ENCODE measurements at regions not wholly inside any gene's neighbourhood (a gene's known extent, or its start where the extent isn't known, plus 50 kb on each side); places are given as distances from the start of the nearest gene placed in this dataset.

DNA sequence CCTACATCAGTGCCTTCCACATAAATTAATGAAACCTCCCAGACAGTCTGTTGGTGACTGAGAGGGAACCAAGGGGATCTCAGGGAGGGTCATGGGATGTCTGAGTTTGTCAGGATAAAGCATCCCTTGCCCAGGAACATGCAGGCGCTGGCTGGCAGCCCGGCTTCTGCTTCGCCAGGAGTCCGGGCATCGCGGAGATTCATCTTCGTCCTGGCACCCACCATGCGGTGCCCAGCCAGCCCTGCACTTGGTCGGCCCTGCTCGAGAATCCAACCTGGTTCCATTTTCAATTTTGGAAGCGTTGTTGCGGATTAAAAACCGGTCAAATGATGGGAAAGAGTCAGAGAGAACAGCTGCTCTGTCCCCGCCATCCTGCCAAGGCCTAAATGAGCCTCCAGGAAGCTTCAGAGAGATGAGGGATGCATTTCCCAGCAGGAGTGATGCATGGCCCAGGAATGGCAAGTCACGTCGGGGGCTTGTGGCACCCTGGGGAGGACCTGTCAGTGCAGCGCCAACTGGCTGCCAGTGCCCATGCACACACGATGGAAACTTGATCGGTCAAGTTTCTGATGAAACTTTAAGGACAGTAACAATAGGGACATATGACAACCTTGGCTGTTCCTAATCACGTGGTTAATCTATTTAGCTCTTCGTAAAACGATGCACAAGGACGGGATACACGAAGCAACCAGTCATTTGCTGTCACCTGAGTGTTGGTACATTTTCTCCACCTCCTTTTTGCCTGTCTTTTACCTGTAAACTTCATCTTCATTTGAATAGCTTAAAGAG lies 260.8 kb upstream of the MKI67 start:
- TF ChIP-seq EZH2 (IDR thresholded peaks at IDR 0.05; ENCODE audit: borderline replicate concordance, low read depth, low read length, severe bottlenecking): no peak
- TF ChIP-seq, protein P1, sequence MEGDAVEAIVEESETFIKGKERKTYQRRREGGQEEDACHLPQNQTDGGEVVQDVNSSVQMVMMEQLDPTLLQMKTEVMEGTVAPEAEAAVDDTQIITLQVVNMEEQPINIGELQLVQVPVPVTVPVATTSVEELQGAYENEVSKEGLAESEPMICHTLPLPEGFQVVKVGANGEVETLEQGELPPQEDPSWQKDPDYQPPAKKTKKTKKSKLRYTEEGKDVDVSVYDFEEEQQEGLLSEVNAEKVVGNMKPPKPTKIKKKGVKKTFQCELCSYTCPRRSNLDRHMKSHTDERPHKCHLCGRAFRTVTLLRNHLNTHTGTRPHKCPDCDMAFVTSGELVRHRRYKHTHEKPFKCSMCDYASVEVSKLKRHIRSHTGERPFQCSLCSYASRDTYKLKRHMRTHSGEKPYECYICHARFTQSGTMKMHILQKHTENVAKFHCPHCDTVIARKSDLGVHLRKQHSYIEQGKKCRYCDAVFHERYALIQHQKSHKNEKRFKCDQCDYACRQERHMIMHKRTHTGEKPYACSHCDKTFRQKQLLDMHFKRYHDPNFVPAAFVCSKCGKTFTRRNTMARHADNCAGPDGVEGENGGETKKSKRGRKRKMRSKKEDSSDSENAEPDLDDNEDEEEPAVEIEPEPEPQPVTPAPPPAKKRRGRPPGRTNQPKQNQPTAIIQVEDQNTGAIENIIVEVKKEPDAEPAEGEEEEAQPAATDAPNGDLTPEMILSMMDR (IDR thresholded peaks at IDR 0.05; ENCODE audit: borderline replicate concordance, extremely low read depth, low read length, poor library complexity, severe bottlenecking): no peak
- Histone ChIP-seq H3K79me2 (ENCODE audit: insufficient read depth, low read length) (no peaks in the 10 kb centered on the region), H3K9me3 (ENCODE audit: insufficient read depth, low read length, severe bottlenecking) (no peaks in the 10 kb centered on the region), H3K4me3 (ENCODE audit: low read depth in 1 of 2, low read length in 2 of 2) (no peak overlapping the region), H3K4me2 (ENCODE audit: insufficient read depth, low read length) (no peak overlapping the region), H2AFZ (ENCODE audit: low read depth, low read length) (no peak overlapping the region), H3K27ac (ENCODE audit: low read length) (no peak overlapping the region), H3K9ac (ENCODE audit: low read depth, low read length) (no peak overlapping the region), H3K4me1 (ENCODE audit: insufficient read depth, low read length) (no peaks in the 10 kb centered on the region), H4K20me1 (ENCODE audit: insufficient read depth, low read length) (no peaks in the 10 kb centered on the region), H3K27me3 (ENCODE audit: insufficient read depth, low read length, poor library complexity) (peaks cover 6% of the 10 kb centered on the region), H3K36me3 (ENCODE audit: insufficient read depth, low read length) (no peaks in the 10 kb centered on the region)
- ATAC-seq (ENCODE audit: insufficient read depth, low read depth) (no peak), DNase-seq (no peak)

GRCh38 chr10:128390596-128390995 lies 264.4 kb upstream of the MKI67 start:
- Histone ChIP-seq H3K27ac (ENCODE audit: low read length) (no peak overlapping the region), H3K36me3 (ENCODE audit: insufficient read depth, low read length) (no peaks in the 10 kb centered on the region), H3K9me3 (ENCODE audit: insufficient read depth, low read length, severe bottlenecking) (no peaks in the 10 kb centered on the region), H3K4me1 (ENCODE audit: insufficient read depth, low read length) (no peaks in the 10 kb centered on the region), H4K20me1 (ENCODE audit: insufficient read depth, low read length) (no peaks in the 10 kb centered on the region), H3K4me2 (ENCODE audit: insufficient read depth, low read length) (no peak overlapping the region), H2AFZ (ENCODE audit: low read depth, low read length) (no peak overlapping the region), H3K27me3 (ENCODE audit: insufficient read depth, low read length, poor library complexity) (peaks cover 6% of the 10 kb centered on the region), H3K9ac (ENCODE audit: low read depth, low read length) (no peak overlapping the region), H3K4me3 (ENCODE audit: low read depth in 1 of 2, low read length in 2 of 2) (no peak overlapping the region), H3K79me2 (ENCODE audit: insufficient read depth, low read length) (no peaks in the 10 kb centered on the region)
- TF ChIP-seq, protein P1 (IDR thresholded peaks at IDR 0.05; ENCODE audit: borderline replicate concordance, extremely low read depth, low read length, poor library complexity, severe bottlenecking): no peak
- no peak for TF ChIP-seq EZH2 (IDR thresholded peaks at IDR 0.05; ENCODE audit: borderline replicate concordance, low read depth, low read length, severe bottlenecking)
- no peak for ATAC-seq (ENCODE audit: insufficient read depth, low read depth)
- DNase-seq: no peak

DNA sequence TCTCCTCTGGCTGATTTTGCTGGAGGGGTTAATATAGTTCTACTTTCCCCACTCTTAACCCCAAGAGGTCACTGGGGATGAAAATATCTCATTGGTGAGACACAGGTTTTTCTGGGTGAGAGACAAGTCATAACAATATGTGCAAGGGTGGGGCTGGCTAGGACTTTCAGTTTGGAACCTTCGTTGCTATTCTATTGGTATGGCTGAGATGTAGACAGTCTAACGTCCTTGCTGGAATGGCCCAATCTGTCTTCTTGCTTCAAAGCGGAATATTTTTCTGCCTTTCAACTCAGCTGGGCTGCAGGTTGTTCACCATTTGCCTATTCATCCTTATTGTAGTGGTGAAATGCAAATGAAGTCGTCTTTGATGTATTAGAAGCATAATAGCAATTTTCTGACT lies 267.3 kb upstream of the MKI67 start:
- Histone ChIP-seq H3K4me3 (ENCODE audit: low read depth in 1 of 2, low read length in 2 of 2) (no peak overlapping the region), H3K36me3 (ENCODE audit: insufficient read depth, low read length) (no peaks in the 10 kb centered on the region), H3K9ac (ENCODE audit: low read depth, low read length) (no peak overlapping the region), H3K4me1 (ENCODE audit: insufficient read depth, low read length) (no peaks in the 10 kb centered on the region), H3K79me2 (ENCODE audit: insufficient read depth, low read length) (no peaks in the 10 kb centered on the region), H3K27me3 (ENCODE audit: insufficient read depth, low read length, poor library complexity) (peaks cover 6% of the 10 kb centered on the region), H3K4me2 (ENCODE audit: insufficient read depth, low read length) (no peak overlapping the region), H3K27ac (ENCODE audit: low read length) (no peak overlapping the region), H3K9me3 (ENCODE audit: insufficient read depth, low read length, severe bottlenecking) (no peaks in the 10 kb centered on the region), H2AFZ (ENCODE audit: low read depth, low read length) (no peak overlapping the region), H4K20me1 (ENCODE audit: insufficient read depth, low read length) (no peaks in the 10 kb centered on the region)
- ATAC-seq (ENCODE audit: insufficient read depth, low read depth): no peak
- no peak for DNase-seq
- TF ChIP-seq, protein P1 (IDR thresholded peaks at IDR 0.05; ENCODE audit: borderline replicate concordance, extremely low read depth, low read length, poor library complexity, severe bottlenecking): no peak
- TF ChIP-seq EZH2 (IDR thresholded peaks at IDR 0.05; ENCODE audit: borderline replicate concordance, low read depth, low read length, severe bottlenecking): no peak
